IMR-90 (cell line): ENCODE measurements at regions not wholly inside any gene's neighbourhood (a gene's known extent, or its start where the extent isn't known, plus 50 kb on each side); places are given as distances from the start of the nearest gene placed in this dataset.

Source experiments
- ATAC-seq: fragments of 200-7000 bp; cut with Tn5 transposase; 2 replicates; pipeline ENCODE4 v1.9.1; 2020; ENCODE audit warnings: low read depth, mild to moderate bottlenecking, moderate library complexity
- BruUV-seq: library from RNA; stranded (reverse); fragments of 400-500 nt; replicated peaks from 2 replicates; lab custom pipeline; 2021; lab: Mats Ljungman, UMichigan
- CTCF ChIA-PET: fragments of 300-600 bp; formaldehyde crosslinking; extraction: SDS; loops from one replicate; lab custom pipeline; 2021; ENCODE audit warnings: antibody characterized with exemption; lab: Yijun Ruan, JAX
- POLR2A ChIA-PET: fragments of 300-600 bp; sonication (Branson Sonifier 250); formaldehyde crosslinking; loops from one replicate; lab custom pipeline; 2022; ENCODE audit warnings: antibody characterized with exemption; ENCODE audit not compliant: unreplicated experiment; lab: Charles Lee
- DNase-seq: peaks from one replicate; pipeline ENCODE4 v3.0.0; 2013
- H2AFZ ChIP-seq: replicated peaks from 2 replicates; pipeline ENCODE3; 2013; ENCODE audit warnings: low read length, mild to moderate bottlenecking; ENCODE audit not compliant: poor library complexity
- H2AK5ac ChIP-seq: 2 replicates; pipeline ENCODE4 v1.6.1; 2013; ENCODE audit warnings: low read depth, low read length, inconsistent platforms
- H2AK9ac ChIP-seq: replicated peaks from 2 replicates; pipeline ENCODE3; 2013; ENCODE audit warnings: mild to moderate bottlenecking, low read depth, low read length, moderate library complexity; ENCODE audit not compliant: poor library complexity
- H2BK120ac ChIP-seq: 2 replicates; pipeline ENCODE4 v1.6.1; 2013; ENCODE audit warnings: low read depth, low read length, inconsistent platforms
- H2BK15ac ChIP-seq: 3 replicates; pipeline ENCODE4 v1.6.1; 2013; ENCODE audit warnings: low read depth, low read length, inconsistent platforms
- H2BK20ac ChIP-seq: 2 replicates; pipeline ENCODE4 v1.6.1; 2013; ENCODE audit warnings: low read depth, mild to moderate bottlenecking, inconsistent platforms, low read length, moderate library complexity
- H2BK5ac ChIP-seq: 2 replicates; pipeline ENCODE4 v1.6.1; 2013; ENCODE audit warnings: mild to moderate bottlenecking, low read depth, low read length, inconsistent platforms; ENCODE audit not compliant: poor library complexity, severe bottlenecking
- H3K14ac ChIP-seq: replicated peaks from 2 replicates; pipeline ENCODE4 v1.6.1; 2013; ENCODE audit warnings: low read depth, low read length, inconsistent platforms
- H3K18ac ChIP-seq: 2 replicates; pipeline ENCODE4 v1.6.1; 2013; ENCODE audit warnings: low read depth, low read length, control low read depth
- H3K23ac ChIP-seq: 2 replicates; pipeline ENCODE4 v1.6.1; 2013; ENCODE audit warnings: low read depth, low read length, inconsistent platforms
- H3K27ac ChIP-seq: 2 replicates; pipeline ENCODE4 v1.5.1; 2013; ENCODE audit warnings: mild to moderate bottlenecking, control low read depth, low read length; ENCODE audit not compliant: insufficient read depth
- H3K27me3 ChIP-seq: 2 replicates; pipeline ENCODE4 v1.6.1; 2013; ENCODE audit warnings: low read length; ENCODE audit not compliant: control insufficient read depth, insufficient read depth
- H3K36me3 ChIP-seq: 2 replicates; pipeline ENCODE4 v1.6.1; 2013; ENCODE audit warnings: low read length, mixed read lengths; ENCODE audit not compliant: control insufficient read depth, insufficient read depth
- H3K4ac ChIP-seq: 2 replicates; pipeline ENCODE4 v1.6.1; 2013; ENCODE audit warnings: low read depth, low read length, inconsistent platforms
- H3K4me1 ChIP-seq: 2 replicates; pipeline ENCODE4 v1.6.1; 2013; ENCODE audit warnings: low read length, mixed read lengths; ENCODE audit not compliant: control insufficient read depth, insufficient read depth
- H3K4me2 ChIP-seq: 2 replicates; pipeline ENCODE4 v1.6.1; 2013; ENCODE audit warnings: low read depth, mild to moderate bottlenecking, control low read depth, low read length, moderate library complexity
- H3K4me3 ChIP-seq: 2 replicates; pipeline ENCODE4 v1.5.1; 2013; ENCODE audit warnings: low read depth, mild to moderate bottlenecking, control low read depth, low read length, moderate library complexity; ENCODE audit not compliant: insufficient read depth
- H3K56ac ChIP-seq: 2 replicates; pipeline ENCODE4 v1.6.1; 2013; ENCODE audit warnings: low read length, inconsistent platforms; ENCODE audit not compliant: insufficient read depth; ENCODE audit errors: extremely low read depth
- H3K79me1 ChIP-seq, 2 experiments: 2 replicates each; pipeline ENCODE4 v1.6.1; 2013; ENCODE audit warnings: low read length in 2 of 2, inconsistent platforms in 1 of 2, low read depth in 1 of 2
- H3K9ac ChIP-seq: 2 replicates; pipeline ENCODE4 v1.6.1; 2013; ENCODE audit warnings: low read depth, low read length, control low read depth
- H3K9me1 ChIP-seq: 2 replicates; pipeline ENCODE4 v1.6.1; 2013; ENCODE audit warnings: low read length, inconsistent platforms; ENCODE audit not compliant: insufficient read depth
- H3K9me3 ChIP-seq: 2 replicates; pipeline ENCODE4 v1.6.1; 2013; ENCODE audit warnings: low read length; ENCODE audit not compliant: control insufficient read depth, insufficient read depth
- H4K20me1 ChIP-seq: 2 replicates; pipeline ENCODE4 v1.6.1; 2013; ENCODE audit warnings: low read length, inconsistent platforms; ENCODE audit not compliant: insufficient read depth
- H4K5ac ChIP-seq: 2 replicates; pipeline ENCODE4 v1.6.1; 2013; ENCODE audit warnings: mild to moderate bottlenecking, low read depth, low read length, control low read depth
- H4K8ac ChIP-seq, 2 experiments: 2 replicates each; pipeline ENCODE4 v1.6.1; 2013; ENCODE audit warnings: low read depth in 2 of 2, low read length in 2 of 2, control low read depth in 1 of 2, inconsistent platforms in 1 of 2
- H4K91ac ChIP-seq: 2 replicates; pipeline ENCODE4 v1.6.1; 2013; ENCODE audit warnings: low read depth, low read length, inconsistent platforms; ENCODE audit not compliant: insufficient read depth
- BHLHE40 ChIP-seq: fragments of 150-350 bp; IDR thresholded peaks from 2 replicates; pipeline ENCODE4 v1.6.1; 2016; ENCODE audit warnings: mild to moderate bottlenecking, low read depth, low read length
- CEBPB ChIP-seq: IDR thresholded peaks from 2 replicates; pipeline ENCODE4 v1.6.1; 2012; ENCODE audit warnings: low read depth, low read length, improper control_type of control experiment
- CHD1 ChIP-seq: IDR thresholded peaks from 2 replicates; pipeline ENCODE4 v1.6.1; 2012; ENCODE audit warnings: low read depth, low read length, improper control_type of control experiment
- FOS ChIP-seq: fragments of 150-350 bp; IDR thresholded peaks from 2 replicates; pipeline ENCODE4 v1.6.1; 2016; ENCODE audit warnings: low read depth, low read length
- MAFK ChIP-seq: IDR thresholded peaks from 2 replicates; pipeline ENCODE4 v1.6.1; 2012; ENCODE audit warnings: low read depth, low read length, improper control_type of control experiment
- MAZ ChIP-seq: IDR thresholded peaks from 2 replicates; pipeline ENCODE4 v1.6.1; 2012; ENCODE audit warnings: low read depth, mild to moderate bottlenecking, low read length, improper control_type of control experiment, moderate library complexity, borderline replicate concordance
- MXI1 ChIP-seq: IDR thresholded peaks from 2 replicates; pipeline ENCODE4 v1.6.1; 2012; ENCODE audit warnings: low read depth, mild to moderate bottlenecking, low read length, moderate library complexity, borderline replicate concordance
- NFE2L2 ChIP-seq: fragments of 150-350 bp; IDR thresholded peaks from 2 replicates; pipeline ENCODE4 v1.6.1; 2016; ENCODE audit warnings: low read depth, mild to moderate bottlenecking, low read length
- POLR2A ChIP-seq: IDR thresholded peaks from 2 replicates; pipeline ENCODE4 v1.6.1; 2012; ENCODE audit warnings: mild to moderate bottlenecking, low read depth, low read length
- RAD21 ChIP-seq: IDR thresholded peaks from 2 replicates; pipeline ENCODE4 v1.6.1; 2012; ENCODE audit warnings: low read length, improper control_type of control experiment
- RFX5 ChIP-seq: IDR thresholded peaks from 2 replicates; pipeline ENCODE4 v1.8.0; 2012; ENCODE audit warnings: low read depth, mild to moderate bottlenecking, low read length, moderate library complexity
- SMC3 ChIP-seq: fragments of 150-350 bp; IDR thresholded peaks from 2 replicates; pipeline ENCODE4 v1.6.1; 2016; ENCODE audit warnings: low read depth, mild to moderate bottlenecking, antibody characterized with exemption, low read length, moderate library complexity
- USF2 ChIP-seq: fragments of 150-350 bp; IDR thresholded peaks from 2 replicates; pipeline ENCODE4 v1.6.1; 2017; ENCODE audit warnings: mild to moderate bottlenecking, antibody characterized with exemption, low read length, low read depth
- WGBS, 2 experiments: methylation state at CpG; one replicate each; pipeline versions ENCODE4 v1.1.5 to v1.1.7; 2013; ENCODE audit warnings: missing lambda C conversion rate in 2 of 2; ENCODE audit not compliant: insufficient read length in 1 of 2; ENCODE audit errors: extremely low coverage in 2 of 2; 5-methylcytosine and 5-hydroxymethylcytosine counted together
- dilution Hi-C: fragments of 300-500 bp; cut with HindIII; formaldehyde crosslinking; loops from one replicate; pipeline ENCODE4 v1.14.3; 2018; ENCODE audit warnings: low sequenced_read_pairs; ENCODE audit not compliant: unreplicated experiment
- in situ Hi-C: fragments of 300-500 bp; cut with MboI; formaldehyde crosslinking; loops from 3 replicates; pipeline ENCODE4 v1.14.3; 2019; ENCODE audit warnings: low sequenced_read_pairs, inconsistent platforms, mixed read lengths
- intact Hi-C: fragments of 100-400 bp; cut with micrococcal nuclease; formaldehyde crosslinking; loops from 2 replicates; pipeline ENCODE4 v1.10.0; 2022
- TF ChIP-seq, protein P1 (sequence below): conservative IDR thresholded peaks from 2 replicates; pipeline ENCODE4 v1.5.1; 2012; ENCODE audit warnings: mild to moderate bottlenecking, low read depth, low read length, improper control_type of control experiment
- TF ChIP-seq, protein P2 (sequence below): fragments of 150-350 bp; IDR thresholded peaks from 2 replicates; pipeline ENCODE4 v1.6.1; 2016; ENCODE audit warnings: low read depth, mild to moderate bottlenecking, low read length, moderate library complexity, borderline replicate concordance

GRCh38 chr16:63426275-63426870 is 1390.1 kb upstream of the CDH8 start:
- CTCF ChIA-PET, result no interaction called here

More at GRCh38 chr16:63426275-63426870, 1390.1 kb upstream of the CDH8 start:
- BruUV-seq, result no TSS peak
- H2BK15ac ChIP-seq, result no peak overlapping the region
- no peaks in the 10 kb centered on the region for H3K9me3 ChIP-seq
- no peaks in the 10 kb centered on the region for H3K27me3 ChIP-seq
- no peaks in the 10 kb centered on the region for H3K9me1 ChIP-seq
- no peak overlapping the region for H2AFZ ChIP-seq
- TF ChIP-seq CEBPB (no peak), BHLHE40 (no peak), NFE2L2 (no peak), POLR2A (no peak), USF2 (no peak), RFX5 (no peak), RAD21 (no peak), MXI1 (no peak), MAFK (no peak), FOS (no peak), SMC3 (no peak), CHD1 (no peak), MAZ (no peak)
- TF ChIP-seq, protein P1, sequence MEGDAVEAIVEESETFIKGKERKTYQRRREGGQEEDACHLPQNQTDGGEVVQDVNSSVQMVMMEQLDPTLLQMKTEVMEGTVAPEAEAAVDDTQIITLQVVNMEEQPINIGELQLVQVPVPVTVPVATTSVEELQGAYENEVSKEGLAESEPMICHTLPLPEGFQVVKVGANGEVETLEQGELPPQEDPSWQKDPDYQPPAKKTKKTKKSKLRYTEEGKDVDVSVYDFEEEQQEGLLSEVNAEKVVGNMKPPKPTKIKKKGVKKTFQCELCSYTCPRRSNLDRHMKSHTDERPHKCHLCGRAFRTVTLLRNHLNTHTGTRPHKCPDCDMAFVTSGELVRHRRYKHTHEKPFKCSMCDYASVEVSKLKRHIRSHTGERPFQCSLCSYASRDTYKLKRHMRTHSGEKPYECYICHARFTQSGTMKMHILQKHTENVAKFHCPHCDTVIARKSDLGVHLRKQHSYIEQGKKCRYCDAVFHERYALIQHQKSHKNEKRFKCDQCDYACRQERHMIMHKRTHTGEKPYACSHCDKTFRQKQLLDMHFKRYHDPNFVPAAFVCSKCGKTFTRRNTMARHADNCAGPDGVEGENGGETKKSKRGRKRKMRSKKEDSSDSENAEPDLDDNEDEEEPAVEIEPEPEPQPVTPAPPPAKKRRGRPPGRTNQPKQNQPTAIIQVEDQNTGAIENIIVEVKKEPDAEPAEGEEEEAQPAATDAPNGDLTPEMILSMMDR, result no peak
- TF ChIP-seq, protein P2, sequence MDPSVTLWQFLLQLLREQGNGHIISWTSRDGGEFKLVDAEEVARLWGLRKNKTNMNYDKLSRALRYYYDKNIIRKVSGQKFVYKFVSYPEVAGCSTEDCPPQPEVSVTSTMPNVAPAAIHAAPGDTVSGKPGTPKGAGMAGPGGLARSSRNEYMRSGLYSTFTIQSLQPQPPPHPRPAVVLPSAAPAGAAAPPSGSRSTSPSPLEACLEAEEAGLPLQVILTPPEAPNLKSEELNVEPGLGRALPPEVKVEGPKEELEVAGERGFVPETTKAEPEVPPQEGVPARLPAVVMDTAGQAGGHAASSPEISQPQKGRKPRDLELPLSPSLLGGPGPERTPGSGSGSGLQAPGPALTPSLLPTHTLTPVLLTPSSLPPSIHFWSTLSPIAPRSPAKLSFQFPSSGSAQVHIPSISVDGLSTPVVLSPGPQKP, result no peak
- intact Hi-C loops, result no loop called here
- H4K91ac ChIP-seq, result no peak overlapping the region
- no peak overlapping the region for H3K9ac ChIP-seq
- H2BK20ac ChIP-seq, result no peak overlapping the region
- ATAC-seq, result no peak
- H3K27ac ChIP-seq, result no peak overlapping the region
- no peak overlapping the region for H3K56ac ChIP-seq
- H3K79me1 ChIP-seq, result no peaks in the 10 kb centered on the region
- no peak overlapping the region for H3K4ac ChIP-seq
- in situ Hi-C loops, result no loop called here
- H4K5ac ChIP-seq, result no peak overlapping the region
- H3K18ac ChIP-seq, result no peak overlapping the region
- no peak overlapping the region for H2BK5ac ChIP-seq
- H3K4me3 ChIP-seq, result no peak overlapping the region
- POLR2A ChIA-PET, result no interaction called here
- no peaks in the 10 kb centered on the region for H4K20me1 ChIP-seq
- H3K4me2 ChIP-seq, result no peak overlapping the region
- no CpG with 5 or more reads among the region's 3 CpGs for WGBS, 2 experiments
- no peak overlapping the region for H2BK120ac ChIP-seq
- no peaks in the 10 kb centered on the region for H3K4me1 ChIP-seq
- DNase-seq, result no peak
- no peak overlapping the region for H3K14ac ChIP-seq
- H3K23ac ChIP-seq, result no peak overlapping the region
- no peaks in the 10 kb centered on the region for H3K36me3 ChIP-seq
- dilution Hi-C loops, result no loop called here
- no peak overlapping the region for H2AK5ac ChIP-seq
- H2AK9ac ChIP-seq, result no peak overlapping the region
- H4K8ac ChIP-seq, result no peak overlapping the region
